Cardiac fibroblast (primary cell): ENCODE measurements at regions not wholly inside any gene's neighbourhood (a gene's known extent, or its start where the extent isn't known, plus 50 kb on each side); places are given as distances from the start of the nearest gene placed in this dataset.

Source experiments
- DNase-seq, 2 donors: peaks; one replicate each; pipeline versions ENCODE4 v3.0.0 to v3.0.0-alpha.2; 2010; ENCODE audit warnings: low read depth in 2 of 2
- H3K4me3 ChIP-seq, 2 donors: replicated peaks in 1 of 2; 1 replicate in 1 of 2; 2 replicates in 1 of 2; pipeline ENCODE4 v1.5.1; 2011; ENCODE audit warnings: low read depth in 2 of 2, low read length in 2 of 2, mild to moderate bottlenecking in 2 of 2, moderate library complexity in 1 of 2
- CTCF ChIP-seq: IDR thresholded peaks from one replicate; pipeline ENCODE4 v1.5.1; 2011; ENCODE audit warnings: low read depth, mild to moderate bottlenecking, low read length, inconsistent platforms

GRCh38 chr18:59787998-59788790 is 91.0 kb upstream of the CCBE1 start:
- DNase-seq = peak; percentile 70 to 72
- H3K4me3 ChIP-seq = peak overlapping the region in 1 of 2 donors; percentile 0
- no peak for TF ChIP-seq CTCF

GRCh38 chr18:59784694-59785093 is 87.5 kb upstream of the CCBE1 start:
- no peak for TF ChIP-seq CTCF
- no peak for DNase-seq
- no peak overlapping the region for H3K4me3 ChIP-seq

- TF ChIP-seq CTCF = peak; percentile 69
- H3K4me3 ChIP-seq = no peak overlapping the region
- peak; percentile 83 to 88 for DNase-seq
Observed at GRCh38 chr18:59783138-59783537, 85.9 kb upstream of the CCBE1 start.

GRCh38 chr18:59779979-59780378 is 82.8 kb upstream of the CCBE1 start:
- H3K4me3 ChIP-seq = no peak overlapping the region
- peak; percentile 78 to 92 for DNase-seq
- no peak for TF ChIP-seq CTCF

GRCh38 chr18:59778434-59778833 is 81.2 kb upstream of the CCBE1 start:
- H3K4me3 ChIP-seq = no peak overlapping the region
- no peak for DNase-seq
- no peak for TF ChIP-seq CTCF

- TF ChIP-seq CTCF = no peak
- no peak for DNase-seq
- no peak overlapping the region for H3K4me3 ChIP-seq
Observed at GRCh38 chr18:59777636-59778035, 80.4 kb upstream of the CCBE1 start.
